Kidney epithelial cell (primary cell): ENCODE measurements at regions not wholly inside any gene's neighbourhood (a gene's known extent, or its start where the extent isn't known, plus 50 kb on each side); places are given as distances from the start of the nearest gene placed in this dataset.

Source experiments
- DNase-seq: peaks from one replicate; pipeline ENCODE4 v3.0.0-alpha.2; 2010; ENCODE audit warnings: low read depth
- H3K27me3 ChIP-seq: 2 replicates; pipeline ENCODE4 v1.6.0; 2011; ENCODE audit warnings: low read length; ENCODE audit not compliant: control insufficient read depth, insufficient read depth
- H3K36me3 ChIP-seq: 2 replicates; pipeline ENCODE4 v1.5.1; 2011; ENCODE audit warnings: low read length; ENCODE audit not compliant: control insufficient read depth, insufficient read depth
- H3K4me3 ChIP-seq: 2 replicates; pipeline ENCODE4 v1.5.1; 2011; ENCODE audit warnings: low read depth, mild to moderate bottlenecking, control low read depth, low read length
- CTCF ChIP-seq: IDR thresholded peaks from 2 replicates; pipeline ENCODE4 v1.5.1; 2011; ENCODE audit warnings: mild to moderate bottlenecking, moderate library complexity, low read length, control low read depth, inconsistent platforms; ENCODE audit not compliant: insufficient read depth, poor library complexity, severe bottlenecking

- no peak for DNase-seq
- Histone ChIP-seq H3K27me3 (no peaks in the 10 kb centered on the region), H3K36me3 (no peaks in the 10 kb centered on the region), H3K4me3 (no peak overlapping the region)
- no peak for TF ChIP-seq CTCF
Measured at GRCh38 chr9:89891591-89892304, 286.9 kb downstream of the GADD45G start.

DNA sequence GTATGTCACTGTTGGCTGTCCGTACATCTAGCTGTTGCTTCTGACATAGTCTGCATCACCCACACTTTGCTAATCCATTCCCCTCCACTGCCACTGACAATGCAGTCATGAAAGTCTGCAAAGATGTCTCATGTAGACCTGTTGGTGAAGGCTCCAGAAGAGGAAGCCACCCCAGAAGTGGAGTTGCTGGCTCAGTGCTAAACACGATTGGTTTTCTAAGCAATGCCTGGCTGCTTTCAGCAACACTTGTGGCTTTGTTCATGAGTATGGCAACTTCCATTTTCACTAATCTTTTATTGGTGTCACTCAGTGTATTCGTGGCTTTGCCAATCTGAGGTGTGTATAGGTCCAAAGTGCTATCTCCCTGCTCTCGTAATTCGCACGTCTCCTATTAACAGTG lies 288.1 kb downstream of the GADD45G start:
- no peak for TF ChIP-seq CTCF

DNA sequence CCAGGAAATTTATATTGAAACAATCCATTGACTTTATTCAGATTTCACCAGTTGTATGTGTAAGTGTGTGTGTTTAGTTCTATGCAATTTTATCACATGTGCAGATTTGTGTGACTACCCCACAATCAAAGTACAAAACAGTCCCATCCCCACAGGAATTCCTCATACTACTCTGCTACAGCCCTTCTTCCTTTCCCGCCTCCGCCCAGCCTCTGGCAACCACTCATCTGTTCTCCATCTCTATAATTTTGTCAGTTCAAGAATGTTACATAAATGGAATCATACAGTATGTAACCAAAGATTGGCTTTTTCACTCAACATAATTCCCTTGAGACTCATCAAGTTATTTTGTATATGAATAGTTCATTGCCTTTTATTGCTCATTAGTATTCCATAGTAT lies 289.1 kb downstream of the GADD45G start:
- H3K4me3 ChIP-seq, result no peak overlapping the region
- H3K27me3 ChIP-seq, result peaks cover 2% of the 10 kb centered on the region
- no peak for DNase-seq
- no peaks in the 10 kb centered on the region for H3K36me3 ChIP-seq
- TF ChIP-seq CTCF, result no peak

More for the DNA sequence above, 288.1 kb downstream of the GADD45G start:
- no peak for DNase-seq
- H3K27me3 ChIP-seq, result peaks cover 2% of the 10 kb centered on the region
- H3K4me3 ChIP-seq, result no peak overlapping the region
- no peaks in the 10 kb centered on the region for H3K36me3 ChIP-seq

- H3K4me3 ChIP-seq, result no peak overlapping the region
- TF ChIP-seq CTCF, result no peak
- peaks cover 2% of the 10 kb centered on the region for H3K27me3 ChIP-seq
- DNase-seq, result no peak
- no peaks in the 10 kb centered on the region for H3K36me3 ChIP-seq
Measured at GRCh38 chr9:89896806-89897340, 292.1 kb downstream of the GADD45G start.

DNA sequence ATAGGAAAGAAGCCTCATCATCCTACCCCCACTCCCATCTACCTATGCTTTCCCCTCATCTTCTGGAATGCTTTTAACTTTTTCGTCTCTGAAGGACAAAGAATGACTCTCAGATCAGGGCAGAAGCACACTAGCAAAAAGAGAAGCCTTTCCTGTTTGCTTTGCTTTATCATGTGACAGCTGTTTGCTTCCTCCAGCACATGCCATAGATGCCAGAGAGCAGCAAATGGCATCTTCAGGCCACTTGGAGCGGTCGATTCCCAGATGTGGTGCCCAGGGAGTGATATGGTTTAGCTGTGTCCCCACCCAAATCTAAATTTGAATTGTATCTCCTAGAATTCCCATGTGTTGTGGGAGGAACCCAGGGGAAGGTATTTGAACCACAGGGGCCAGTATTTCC lies 294.8 kb downstream of the GADD45G start:
- Histone ChIP-seq H3K27me3 (peaks cover 2% of the 10 kb centered on the region), H3K36me3 (no peaks in the 10 kb centered on the region), H3K4me3 (no peak overlapping the region)
- TF ChIP-seq CTCF, result no peak
- no peak for DNase-seq

DNA sequence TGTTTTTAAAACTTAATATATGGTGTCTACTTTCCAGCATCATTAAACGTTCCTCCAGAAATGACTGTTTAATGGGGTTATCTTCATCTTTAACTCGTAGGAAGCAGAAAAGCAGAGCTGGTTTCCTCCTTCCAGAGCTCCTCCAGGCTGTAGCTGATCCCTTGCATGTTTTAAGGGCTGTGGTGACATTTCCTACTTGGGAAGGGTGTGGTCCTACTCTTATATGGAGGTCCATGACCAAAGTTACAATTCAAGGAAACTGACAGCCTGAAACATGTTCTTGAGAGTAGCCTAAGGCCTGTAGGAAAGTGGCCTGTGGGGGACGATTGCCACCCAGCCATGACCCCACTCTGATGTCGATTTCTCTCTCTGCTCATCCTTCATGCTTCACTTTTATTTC lies 297.1 kb downstream of the GADD45G start:
- no peak overlapping the region for H3K4me3 ChIP-seq
- peaks cover 4% of the 10 kb centered on the region for H3K27me3 ChIP-seq
- no peaks in the 10 kb centered on the region for H3K36me3 ChIP-seq
- no peak for DNase-seq
- TF ChIP-seq CTCF, result no peak
